Endothelial cell of umbilical vein (primary cell): ENCODE measurements at regions not wholly inside any gene's neighbourhood (a gene's known extent, or its start where the extent isn't known, plus 50 kb on each side); places are given as distances from the start of the nearest gene placed in this dataset.

ENCODE experiments used
- BruUV-seq: library from RNA; stranded (reverse); fragments of 400-500 nt; replicated peaks from 2 replicates; lab custom pipeline; 2021; lab: Mats Ljungman, UMichigan
- CTCF ChIA-PET: fragments of 300-600, 350-600 bp; sonication (Branson Sonifier 250); formaldehyde crosslinking; loops from one replicate; lab custom pipeline; 2021; ENCODE audit warnings: antibody characterized with exemption, inconsistent platforms; lab: Charles Lee
- POLR2A ChIA-PET: fragments of 300-600, 350-600 bp; sonication (Branson Sonifier 250); formaldehyde crosslinking; loops from one replicate; lab custom pipeline; 2021; ENCODE audit warnings: antibody characterized with exemption, inconsistent platforms; lab: Charles Lee
- DNase-seq: peaks from one replicate; pipeline ENCODE4 v3.0.0-alpha.2; 2011; ENCODE audit warnings: low read depth, low spot score
- FAIRE-seq: peaks from 2 replicates; lab custom pipeline; 2011; peaks lifted over from hg19 to GRCh38; lab: Jason Lieb, UNC
- H2AFZ ChIP-seq: 2 replicates; pipeline ENCODE4 v1.6.0; 2012; ENCODE audit warnings: low read depth, low read length, control low read depth, inconsistent platforms
- H3K27ac ChIP-seq: 2 replicates; pipeline ENCODE4 v1.5.1; 2011; ENCODE audit warnings: low read depth, mild to moderate bottlenecking, control low read depth, low read length, moderate library complexity; ENCODE audit not compliant: insufficient read depth
- H3K27me3 ChIP-seq, 2 experiments: 2 replicates each; pipeline versions ENCODE4 v1.6.0 to v1.6.1; 2011; ENCODE audit warnings: low read length in 2 of 2, mixed read lengths in 1 of 2; ENCODE audit not compliant: control insufficient read depth in 2 of 2, insufficient read depth in 2 of 2
- H3K36me3 ChIP-seq, 2 experiments: 2 replicates in 1 of 2; 3 replicates in 1 of 2; pipeline ENCODE4 v1.5.1; 2011; ENCODE audit warnings: low read length in 2 of 2, mild to moderate bottlenecking in 1 of 2, moderate library complexity in 1 of 2; ENCODE audit not compliant: control insufficient read depth in 2 of 2, insufficient read depth in 2 of 2; ENCODE audit errors: extremely low read depth in 1 of 2
- H3K4me1 ChIP-seq: 3 replicates; pipeline ENCODE4 v1.5.1; 2011; ENCODE audit warnings: mild to moderate bottlenecking, low read length; ENCODE audit not compliant: control insufficient read depth, insufficient read depth; ENCODE audit errors: extremely low read depth
- H3K4me2 ChIP-seq: 2 replicates; pipeline ENCODE4 v1.6.1; 2011; ENCODE audit warnings: low read length, control low read depth, mixed read lengths; ENCODE audit not compliant: insufficient read depth
- H3K4me3 ChIP-seq, 3 experiments: fragments of 200-600 bp in 1 of 3; sonication (generic), shearing (Covaris generic) in 1 of 3; replicated peaks in 1 of 3; 2 replicates each; pipeline ENCODE4 v1.5.1; 2011 to 2016; ENCODE audit warnings: control low read depth in 3 of 3, low read length in 3 of 3, mild to moderate bottlenecking in 2 of 3, inconsistent platforms in 1 of 3, low read depth in 1 of 3, moderate library complexity in 1 of 3; ENCODE audit not compliant: insufficient read depth in 1 of 3
- H3K79me2 ChIP-seq: 2 replicates; pipeline ENCODE4 v1.6.0; 2012; ENCODE audit warnings: low read length, inconsistent platforms; ENCODE audit not compliant: control insufficient read depth, insufficient read depth
- H3K9ac ChIP-seq: replicated peaks from 2 replicates; pipeline ENCODE3; 2011; ENCODE audit warnings: low read length, control low read depth; ENCODE audit not compliant: insufficient read depth; ENCODE audit errors: extremely low read depth
- H3K9me1 ChIP-seq: replicated peaks from 3 replicates; pipeline ENCODE4 v1.6.0; 2011; ENCODE audit warnings: mild to moderate bottlenecking, low read length; ENCODE audit not compliant: control insufficient read depth, insufficient read depth; ENCODE audit errors: extremely low read depth
- H3K9me3 ChIP-seq: replicated peaks from 2 replicates; pipeline ENCODE4 v1.5.1; 2012; ENCODE audit warnings: low read length, inconsistent platforms; ENCODE audit not compliant: control insufficient read depth, insufficient read depth
- H4K20me1 ChIP-seq: replicated peaks from 2 replicates; pipeline ENCODE3; 2011; ENCODE audit warnings: mild to moderate bottlenecking, low read length; ENCODE audit not compliant: control insufficient read depth, insufficient read depth; ENCODE audit errors: extremely low read depth
- EZH2 ChIP-seq: IDR thresholded peaks from 2 replicates; pipeline ENCODE4 v1.6.1; 2012; ENCODE audit warnings: borderline replicate concordance, low read depth, mild to moderate bottlenecking, moderate library complexity, low read length, inconsistent platforms; ENCODE audit not compliant: severe bottlenecking
- FOS ChIP-seq: IDR thresholded peaks from 2 replicates; pipeline ENCODE4 v1.6.1; 2011; ENCODE audit warnings: mild to moderate bottlenecking, low read length, moderate library complexity, borderline replicate concordance; ENCODE audit not compliant: insufficient read depth
- GATA2 ChIP-seq: IDR thresholded peaks from 2 replicates; pipeline ENCODE4 v1.7.0; 2011; ENCODE audit warnings: low read depth, mild to moderate bottlenecking, moderate library complexity, mixed read lengths, low read length; ENCODE audit not compliant: insufficient read length, insufficient read depth
- JUN ChIP-seq: IDR thresholded peaks from 2 replicates; pipeline ENCODE4 v1.6.1; 2011; ENCODE audit warnings: borderline replicate concordance, low read depth; ENCODE audit not compliant: insufficient read length, insufficient read depth
- MYC ChIP-seq: IDR thresholded peaks from one replicate; pipeline ENCODE4 v1.6.1; 2011; ENCODE audit warnings: mild to moderate bottlenecking, low read depth, low read length
- POLR2A ChIP-seq: IDR thresholded peaks from 2 replicates; pipeline ENCODE4 v1.6.1; 2012; ENCODE audit warnings: low read depth, mild to moderate bottlenecking, control low read depth, low read length
- POLR2AphosphoS5 ChIP-seq: IDR thresholded peaks from 2 replicates; pipeline ENCODE4 v1.6.1; 2012; ENCODE audit warnings: low read depth, mild to moderate bottlenecking, control low read depth, low read length, moderate library complexity; ENCODE audit not compliant: insufficient read depth
- dilution Hi-C: fragments of 300-500 bp; cut with MboI; formaldehyde crosslinking; loops from one replicate; pipeline ENCODE4 v1.15.0; 2019; ENCODE audit warnings: low sequenced_read_pairs; ENCODE audit not compliant: extremely low pct_ligation_motif_present
- intact Hi-C: fragments of 100-400 bp; cut with micrococcal nuclease; formaldehyde crosslinking; loops from one replicate; pipeline ENCODE4 v1.10.0; 2022
- TF ChIP-seq, protein P1 (sequence below), 2 donors: IDR thresholded peaks; 1 replicate in 1 of 2; 2 replicates in 1 of 2; pipeline ENCODE4 v1.5.1; 2011; ENCODE audit warnings: low read length in 2 of 2, mild to moderate bottlenecking in 2 of 2, moderate library complexity in 2 of 2, control low read depth in 1 of 2, inconsistent platforms in 1 of 2, low read depth in 1 of 2; ENCODE audit not compliant: insufficient read depth in 1 of 2; ENCODE audit errors: extremely low read depth in 1 of 2
- TF ChIP-seq, protein P2 (sequence below): IDR thresholded peaks from 2 replicates; pipeline ENCODE4 v1.6.1; 2011; ENCODE audit not compliant: insufficient read depth, insufficient read length

DNA sequence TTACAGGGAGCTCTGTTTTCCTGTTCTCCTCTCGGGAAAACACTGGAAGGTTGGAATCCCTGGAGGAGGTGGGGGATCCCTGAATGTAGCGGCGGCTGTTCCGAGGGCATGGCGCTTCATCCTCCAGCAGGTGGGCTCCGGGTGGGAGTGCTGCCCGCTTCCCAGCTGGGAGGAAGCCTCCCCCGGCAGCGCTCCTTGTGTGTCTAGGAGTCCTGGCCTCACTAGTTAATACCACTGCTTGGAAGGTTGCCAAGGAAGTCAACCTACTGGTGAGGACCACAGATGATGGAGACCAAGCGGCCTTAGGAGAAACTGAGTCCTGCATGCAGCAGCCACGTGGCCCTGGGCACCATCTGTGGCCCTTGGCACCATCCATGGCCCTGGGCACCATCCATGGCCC is 151.9 kb upstream of the PFKP start:
- intact Hi-C loops, result no loop called here
- BruUV-seq, result no TSS peak
- no peak overlapping the region for H3K27ac ChIP-seq
- no peaks in the 10 kb centered on the region for H3K79me2 ChIP-seq
- H3K4me3 ChIP-seq, result no peak overlapping the region
- no peak overlapping the region for H3K9ac ChIP-seq
- H3K36me3 ChIP-seq, result no peaks in the 10 kb centered on the region
- H3K4me2 ChIP-seq, result no peak overlapping the region
- dilution Hi-C loops, result no loop called here
- peaks cover 5% of the 10 kb centered on the region for H3K4me1 ChIP-seq
- H3K27me3 ChIP-seq, result peaks cover 3 to 10% of the 10 kb centered on the region in 2 experiments
- ChIA-PET CTCF (interaction anchor here (0.7 to 3.7 kb wide), 4 partner anchors 9 to 18 kb away, joined by 3 to 16 read pairs (median 4); no protein-coding TSS in a partner anchor), POLR2A (no interaction called here)
- no peak overlapping the region for H2AFZ ChIP-seq
- TF ChIP-seq POLR2AphosphoS5 (no peak), EZH2 (no peak), JUN (no peak), POLR2A (no peak), GATA2 (no peak), MYC (no peak), FOS (no peak)
- TF ChIP-seq, protein P1, sequence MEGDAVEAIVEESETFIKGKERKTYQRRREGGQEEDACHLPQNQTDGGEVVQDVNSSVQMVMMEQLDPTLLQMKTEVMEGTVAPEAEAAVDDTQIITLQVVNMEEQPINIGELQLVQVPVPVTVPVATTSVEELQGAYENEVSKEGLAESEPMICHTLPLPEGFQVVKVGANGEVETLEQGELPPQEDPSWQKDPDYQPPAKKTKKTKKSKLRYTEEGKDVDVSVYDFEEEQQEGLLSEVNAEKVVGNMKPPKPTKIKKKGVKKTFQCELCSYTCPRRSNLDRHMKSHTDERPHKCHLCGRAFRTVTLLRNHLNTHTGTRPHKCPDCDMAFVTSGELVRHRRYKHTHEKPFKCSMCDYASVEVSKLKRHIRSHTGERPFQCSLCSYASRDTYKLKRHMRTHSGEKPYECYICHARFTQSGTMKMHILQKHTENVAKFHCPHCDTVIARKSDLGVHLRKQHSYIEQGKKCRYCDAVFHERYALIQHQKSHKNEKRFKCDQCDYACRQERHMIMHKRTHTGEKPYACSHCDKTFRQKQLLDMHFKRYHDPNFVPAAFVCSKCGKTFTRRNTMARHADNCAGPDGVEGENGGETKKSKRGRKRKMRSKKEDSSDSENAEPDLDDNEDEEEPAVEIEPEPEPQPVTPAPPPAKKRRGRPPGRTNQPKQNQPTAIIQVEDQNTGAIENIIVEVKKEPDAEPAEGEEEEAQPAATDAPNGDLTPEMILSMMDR (IDR thresholded peaks at IDR 0.05; ENCODE audit: extremely low read depth in 1 of 2, insufficient read depth in 1 of 2, low read depth in 1 of 2, low read length in 2 of 2), result no peak
- TF ChIP-seq, protein P2, sequence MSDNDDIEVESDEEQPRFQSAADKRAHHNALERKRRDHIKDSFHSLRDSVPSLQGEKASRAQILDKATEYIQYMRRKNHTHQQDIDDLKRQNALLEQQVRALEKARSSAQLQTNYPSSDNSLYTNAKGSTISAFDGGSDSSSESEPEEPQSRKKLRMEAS, result no peak
- H3K9me3 ChIP-seq, result no peaks in the 10 kb centered on the region
- no peak for DNase-seq
- no peaks in the 10 kb centered on the region for H4K20me1 ChIP-seq
- H3K9me1 ChIP-seq, result no peaks in the 10 kb centered on the region
- FAIRE-seq, result no peak
